Pancreas (tissue), 10 donors: ENCODE measurements at regions not wholly inside any gene's neighbourhood (a gene's known extent, or its start where the extent isn't known, plus 50 kb on each side); places are given as distances from the start of the nearest gene placed in this dataset.
"Not testable (repeated sequence)": the region's sequence is repeated elsewhere in the genome, so short reads cannot be mapped to it uniquely, and the experiment has no call there.

Experiments used
- ATAC-seq, 4 donors: fragments of 200-7000 bp; cut with Tn5 transposase; one replicate each; pipeline versions ENCODE4 v1.8.0 to v1.9.1; 2020; ENCODE audit warnings: mild to moderate bottlenecking in 4 of 4, moderate library complexity in 4 of 4
- DNase-seq, 6 donors: peaks; one replicate each; pipeline ENCODE4 v3.0.0-alpha.2; 2020
- FAIRE-seq: peaks from 2 replicates; lab custom pipeline; 2012; peaks lifted over from hg19 to GRCh38; lab: Jason Lieb, UNC
- H3K27ac ChIP-seq, 4 donors: fragments of 200-600 bp; sonication (generic); 1 replicate in 3 of 4; 2 replicates in 1 of 4; pipeline versions ENCODE4 v1.5.0 to v1.8.0; 2020
- H3K27me3 ChIP-seq, 4 donors: fragments of 200-600 bp; one replicate each; pipeline ENCODE4 v1.8.0; 2021
- H3K36me3 ChIP-seq, 3 donors: fragments of 200-600 bp; sonication (generic) in 1 of 3; one replicate each; pipeline versions ENCODE4 v1.5.0 to v1.8.0; 2020 to 2021
- H3K4me1 ChIP-seq, 3 donors: fragments of 200-600 bp; one replicate each; pipeline ENCODE4 v1.8.0; 2021
- H3K4me3 ChIP-seq, 4 donors: fragments of 200-600 bp; sonication (generic) in 2 of 4; one replicate each; pipeline versions ENCODE4 v1.5.0 to v1.8.0; 2020 to 2021
- H3K9me3 ChIP-seq, 4 donors: fragments of 200-600 bp; one replicate each; pipeline ENCODE4 v1.8.0; 2021
- WGBS, 2 donors: extraction: QIAGEN DNeasy Blood & Tissue Kit; methylation state at CpG; one replicate each; pipeline ENCODE4 v1.1.7; 2013; 5-methylcytosine and 5-hydroxymethylcytosine counted together
- intact Hi-C, 3 donors: fragments of 100-400 bp; cut with DNase I; formaldehyde crosslinking; loops; one replicate each; pipeline versions ENCODE4 v1.11.1 to v1.14.2; 2022
- TF ChIP-seq, protein P1 (sequence below), 4 donors: fragments of 200-600 bp; sonication (generic) in 3 of 4; IDR thresholded peaks; one replicate each; pipeline versions ENCODE4 v1.5.0 to v1.8.0; 2021; ENCODE audit warnings: antibody characterized with exemption in 4 of 4
- donor health status: healthy with polysubstance abuse.
- donor health status: DM: no; HTN: no; CAD: no; lungs with moderate emphysema.
- donor health status: DM: no; HTN: no; CAD: no.
- donor health status: control.
- donor health status: control.
- donor health status: Bipolar disorder and iron deficiency.
- donor health status: DM: yes; HTN: yes; CAD: no.
- donor health status: DM: no; HTN: no; CAD: no.
- donor health status: DM: no; HTN: no; CAD: no.
- donor health status: DM: yes; HTN: yes; CAD: no.

DNA sequence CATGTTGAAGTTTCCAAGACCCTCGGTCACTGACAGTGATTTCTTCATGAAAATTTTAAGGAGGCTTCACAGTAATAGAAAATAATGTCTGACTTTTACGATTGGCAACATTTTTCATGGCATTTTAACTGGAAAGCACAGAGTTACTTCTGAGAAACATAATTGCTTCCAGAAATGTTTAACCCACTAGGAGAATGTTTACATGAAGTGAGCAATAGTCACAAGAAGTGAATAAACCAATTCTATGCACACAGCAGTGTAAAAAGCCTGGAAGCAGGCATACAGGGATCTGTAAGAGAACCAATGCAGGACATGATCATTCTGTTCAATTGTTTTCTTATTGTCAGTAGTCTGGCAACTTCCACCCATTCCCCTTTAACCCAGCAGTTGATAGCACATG, 316.2 kb upstream of the CXADR start:
- FAIRE-seq (no peak), ATAC-seq (no peak), DNase-seq (no peak)
- Histone ChIP-seq H3K9me3 (no peaks in the 10 kb centered on the region), H3K27ac (no peak overlapping the region), H3K27me3 (no peaks in the 10 kb centered on the region), H3K36me3 (no peaks in the 10 kb centered on the region), H3K4me1 (no peaks in the 10 kb centered on the region), H3K4me3 (no peak overlapping the region)
- WGBS, 2 donors, result 38 to 50% methylated on average over 2 of the region's 2 CpGs
- TF ChIP-seq, protein P1, sequence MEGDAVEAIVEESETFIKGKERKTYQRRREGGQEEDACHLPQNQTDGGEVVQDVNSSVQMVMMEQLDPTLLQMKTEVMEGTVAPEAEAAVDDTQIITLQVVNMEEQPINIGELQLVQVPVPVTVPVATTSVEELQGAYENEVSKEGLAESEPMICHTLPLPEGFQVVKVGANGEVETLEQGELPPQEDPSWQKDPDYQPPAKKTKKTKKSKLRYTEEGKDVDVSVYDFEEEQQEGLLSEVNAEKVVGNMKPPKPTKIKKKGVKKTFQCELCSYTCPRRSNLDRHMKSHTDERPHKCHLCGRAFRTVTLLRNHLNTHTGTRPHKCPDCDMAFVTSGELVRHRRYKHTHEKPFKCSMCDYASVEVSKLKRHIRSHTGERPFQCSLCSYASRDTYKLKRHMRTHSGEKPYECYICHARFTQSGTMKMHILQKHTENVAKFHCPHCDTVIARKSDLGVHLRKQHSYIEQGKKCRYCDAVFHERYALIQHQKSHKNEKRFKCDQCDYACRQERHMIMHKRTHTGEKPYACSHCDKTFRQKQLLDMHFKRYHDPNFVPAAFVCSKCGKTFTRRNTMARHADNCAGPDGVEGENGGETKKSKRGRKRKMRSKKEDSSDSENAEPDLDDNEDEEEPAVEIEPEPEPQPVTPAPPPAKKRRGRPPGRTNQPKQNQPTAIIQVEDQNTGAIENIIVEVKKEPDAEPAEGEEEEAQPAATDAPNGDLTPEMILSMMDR (IDR thresholded peaks at IDR 0.05), result no peak
- intact Hi-C loops, result no loop called here

DNA sequence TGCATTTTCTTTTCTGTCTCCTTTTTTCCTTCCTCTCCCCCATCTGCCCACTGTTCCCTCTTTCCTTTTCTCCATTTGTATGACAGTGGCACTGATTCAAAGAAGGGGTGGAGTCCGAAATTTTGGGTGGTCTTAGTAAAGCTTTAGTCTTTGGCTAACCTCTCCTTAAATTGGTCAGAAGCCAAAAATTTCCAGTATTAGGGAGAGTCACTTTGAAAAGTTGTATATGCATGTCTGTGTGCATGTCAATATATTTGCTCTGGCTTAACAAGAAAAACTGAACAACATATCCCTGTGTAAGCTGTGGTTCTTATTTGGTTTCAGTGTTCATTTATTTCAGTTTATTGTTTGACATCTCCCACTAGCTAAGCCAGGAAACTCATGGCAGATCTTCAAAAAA, 314.8 kb upstream of the CXADR start:
- WGBS, 2 donors, result 25 to 32% methylated on average over 1 of the region's 1 CpG
- H3K27me3 ChIP-seq, result no peaks in the 10 kb centered on the region
- no peak for DNase-seq
- H3K36me3 ChIP-seq, result no peaks in the 10 kb centered on the region
- H3K4me3 ChIP-seq, result no peak overlapping the region
- no peaks in the 10 kb centered on the region for H3K4me1 ChIP-seq
- no peak for ATAC-seq
- intact Hi-C loops, result no loop called here
- no peak overlapping the region for H3K27ac ChIP-seq
- TF ChIP-seq, protein P1 (IDR thresholded peaks at IDR 0.05), result no peak
- H3K9me3 ChIP-seq, result no peaks in the 10 kb centered on the region
- no peak for FAIRE-seq

DNA sequence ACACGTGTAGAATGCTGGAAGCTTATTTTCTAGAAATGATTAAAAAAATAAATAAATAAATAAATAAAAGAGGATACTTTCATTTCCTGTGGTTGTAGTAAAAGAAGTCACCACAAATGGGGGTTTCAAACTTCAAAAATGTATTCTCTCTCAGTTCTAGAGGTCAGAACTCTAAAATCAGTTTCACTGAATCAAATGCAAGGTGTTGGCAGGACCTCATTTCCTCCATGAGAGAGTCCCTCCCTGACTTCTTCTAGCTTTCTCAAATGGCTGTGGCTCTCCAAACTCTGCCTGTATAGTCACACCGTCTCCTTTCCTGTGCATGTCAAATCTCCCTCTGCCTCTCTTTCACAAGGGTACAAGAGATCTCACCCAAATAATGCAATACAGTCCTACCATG, 312.6 kb upstream of the CXADR start:
- DNase-seq (no peak), FAIRE-seq (no peak), ATAC-seq (no peak)
- WGBS, 2 donors, result 48 to 68% methylated on average over 2 of the region's 2 CpGs
- Histone ChIP-seq H3K27me3 (no peaks in the 10 kb centered on the region), H3K27ac (no peak overlapping the region), H3K4me1 (no peaks in the 10 kb centered on the region), H3K4me3 (no peak overlapping the region), H3K9me3 (no peaks in the 10 kb centered on the region), H3K36me3 (no peaks in the 10 kb centered on the region)
- intact Hi-C loops, result no loop called here
- TF ChIP-seq, protein P1 (IDR thresholded peaks at IDR 0.05), result no peak

DNA sequence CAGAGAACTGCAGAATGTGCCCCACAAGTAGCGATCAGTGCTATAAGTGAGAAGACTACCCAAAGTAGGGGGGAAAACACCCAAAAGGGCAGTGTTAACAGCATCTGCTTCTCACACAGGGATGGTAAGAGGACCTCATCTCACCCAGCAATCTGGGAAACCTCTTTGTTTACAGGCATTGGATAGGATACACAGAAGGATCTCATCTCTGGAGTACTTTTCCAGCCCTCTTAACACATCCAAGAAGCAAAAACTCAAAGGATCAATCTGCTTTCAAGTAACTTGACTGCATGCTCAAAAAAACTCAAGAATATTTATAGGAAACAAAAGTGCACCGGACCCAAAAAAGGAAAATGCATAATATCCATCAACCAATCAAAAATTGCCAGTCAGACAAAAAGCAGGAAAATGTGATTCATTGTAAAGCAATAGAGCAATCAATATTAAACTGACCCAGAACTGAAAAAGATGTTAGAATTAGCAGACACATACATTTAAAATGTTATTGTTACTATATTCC, 311.0 kb upstream of the CXADR start:
- WGBS, 2 donors, result 80 to 88% methylated on average over 2 of the region's 2 CpGs
- Histone ChIP-seq H3K4me3 (no peak overlapping the region), H3K9me3 (no peaks in the 10 kb centered on the region), H3K27ac (no peak overlapping the region), H3K36me3 (no peaks in the 10 kb centered on the region), H3K27me3 (no peaks in the 10 kb centered on the region), H3K4me1 (no peaks in the 10 kb centered on the region)
- ATAC-seq (no peak), DNase-seq (no peak), FAIRE-seq (no peak)
- TF ChIP-seq, protein P1 (IDR thresholded peaks at IDR 0.05), result no peak
- intact Hi-C loops, result no loop called here

DNA sequence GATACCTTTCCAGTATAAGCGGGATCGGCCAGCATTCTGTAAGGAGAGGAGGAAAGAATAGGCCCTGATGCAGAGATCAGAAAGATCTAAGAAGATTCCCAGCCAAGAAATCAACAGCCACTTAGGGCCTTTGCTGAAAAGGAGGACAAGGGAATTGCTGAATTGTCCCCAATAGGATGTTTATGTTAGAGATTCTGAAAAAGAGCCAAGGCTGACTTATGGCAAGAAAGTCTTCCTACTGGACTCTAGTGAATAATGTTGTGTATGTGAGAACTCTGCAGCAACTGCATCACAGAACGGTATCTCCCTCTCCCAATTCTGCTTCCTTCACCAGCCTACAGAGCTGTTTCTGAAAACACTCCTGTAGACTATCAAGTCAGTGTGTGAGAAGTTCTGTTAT, 298.0 kb upstream of the CXADR start:
- no peak overlapping the region for H3K4me3 ChIP-seq
- H3K9me3 ChIP-seq, result no peaks in the 10 kb centered on the region
- TF ChIP-seq, protein P1 (IDR thresholded peaks at IDR 0.05), result no peak
- H3K36me3 ChIP-seq, result no peaks in the 10 kb centered on the region
- H3K4me1 ChIP-seq, result no peaks in the 10 kb centered on the region
- WGBS, 2 donors, result 71 to 72% methylated on average over 3 of the region's 3 CpGs
- intact Hi-C loops, result no loop called here
- DNase-seq (no peak), ATAC-seq (no peak), FAIRE-seq (no peak)
- H3K27ac ChIP-seq, result no peak overlapping the region
- H3K27me3 ChIP-seq, result no peaks in the 10 kb centered on the region

DNA sequence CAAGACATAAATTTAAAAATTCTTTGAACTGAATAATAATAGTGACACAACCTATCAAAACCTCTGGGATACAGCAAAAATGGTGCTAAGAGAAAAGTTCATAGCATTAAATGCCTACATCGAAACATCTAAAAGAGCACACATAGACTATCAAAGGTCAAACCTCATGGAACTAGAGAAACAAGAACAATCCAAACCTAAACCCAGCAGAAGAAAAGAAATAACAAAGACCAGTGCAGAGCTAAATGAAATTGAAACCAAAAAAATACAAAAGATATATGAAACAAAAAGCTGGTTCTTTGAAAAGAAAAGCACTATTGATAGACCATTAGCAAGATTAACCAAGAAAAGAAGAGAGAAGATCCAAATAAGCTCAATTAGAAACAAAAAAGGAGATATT, 293.8 kb upstream of the CXADR start:
- FAIRE-seq, H3K27me3 ChIP-seq, H3K4me3 ChIP-seq, H3K4me1 ChIP-seq, H3K9me3 ChIP-seq, intact Hi-C loops, H3K27ac ChIP-seq, DNase-seq, ATAC-seq, H3K36me3 ChIP-seq: not testable (repeated sequence)
- WGBS, 2 donors, result 72 to 81% methylated on average over 1 of the region's 1 CpG
